H54 (cell line): ENCODE measurements at regions not wholly inside any gene's neighbourhood (a gene's known extent, or its start where the extent isn't known, plus 50 kb on each side); places are given as distances from the start of the nearest gene placed in this dataset.
A peak's percentile ranks its signal among the peaks of the same experiment; 100 is the strongest.
"Not testable (repeated sequence)": the region's sequence is repeated elsewhere in the genome, so short reads cannot be mapped to it uniquely, and the experiment has no call there.

ENCODE experiments used
- DNase-seq: peaks from one replicate; pipeline ENCODE4 v3.0.0; 2011; ENCODE audit warnings: low spot score, mixed read lengths; ENCODE audit not compliant: insufficient read length
- FAIRE-seq: peaks from 3 replicates; lab custom pipeline; 2011; peaks lifted over from hg19 to GRCh38; lab: Jason Lieb, UNC
- POLR2A ChIP-seq: IDR thresholded peaks from 2 replicates; pipeline ENCODE4 v1.6.1; 2011; ENCODE audit warnings: low read depth, mild to moderate bottlenecking, low read length

DNA sequence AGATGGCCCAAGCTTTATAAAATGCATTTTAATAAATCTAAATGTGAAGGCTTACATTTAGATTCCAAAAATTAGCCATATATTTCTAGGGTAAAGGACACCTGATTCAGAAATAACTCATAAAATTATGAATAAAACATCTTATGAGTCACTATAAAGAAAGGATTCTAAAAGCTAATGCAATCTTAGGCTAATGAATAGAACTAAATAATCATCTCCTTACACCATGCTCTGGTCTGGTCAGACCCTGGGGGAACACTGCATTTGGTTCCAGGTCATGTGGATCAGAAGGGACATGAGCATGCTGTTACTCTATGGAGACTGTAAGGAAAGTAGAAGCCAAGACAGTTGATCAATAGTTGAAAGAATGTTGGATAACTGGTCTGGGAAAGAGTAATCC, 370.4 kb downstream of the NDFIP2 start:
- DNase-seq (no peak), FAIRE-seq (no peak)
- TF ChIP-seq POLR2A = no peak

DNA sequence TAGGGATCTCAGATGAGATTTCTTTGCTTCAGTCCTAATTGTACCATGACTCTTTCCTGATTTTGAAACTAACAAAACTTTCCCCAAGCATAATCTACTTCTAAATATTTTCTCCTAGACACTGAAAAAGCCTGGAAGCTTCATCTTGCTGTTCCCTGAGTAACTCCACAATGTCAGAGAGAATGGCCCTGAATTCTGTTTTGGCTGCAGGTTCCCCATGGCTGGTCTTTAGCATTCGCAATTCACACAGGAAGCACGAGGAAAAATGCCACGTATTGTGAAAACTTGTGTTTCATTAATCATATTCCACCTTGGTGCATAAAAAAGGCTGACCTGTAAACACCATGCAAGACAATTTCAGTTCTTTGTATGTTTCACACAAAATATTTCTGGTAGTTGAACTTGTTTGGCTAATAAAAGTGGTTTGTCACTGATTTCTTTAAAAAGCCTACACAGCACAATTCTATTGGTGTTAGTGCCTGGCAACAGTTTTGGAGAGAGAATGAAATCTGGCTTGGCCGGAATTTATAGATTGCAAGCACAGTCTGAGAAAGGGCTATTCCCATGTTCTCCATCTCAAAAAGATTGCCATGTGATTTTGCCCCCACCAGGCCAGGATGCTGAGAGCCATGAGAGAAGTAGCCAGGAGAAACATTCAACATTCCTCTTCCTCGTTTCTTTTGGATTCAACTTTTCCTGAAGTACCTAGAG, 367.1 kb downstream of the NDFIP2 start:
- DNase-seq (no peak), FAIRE-seq (no peak)
- TF ChIP-seq POLR2A = no peak

DNA sequence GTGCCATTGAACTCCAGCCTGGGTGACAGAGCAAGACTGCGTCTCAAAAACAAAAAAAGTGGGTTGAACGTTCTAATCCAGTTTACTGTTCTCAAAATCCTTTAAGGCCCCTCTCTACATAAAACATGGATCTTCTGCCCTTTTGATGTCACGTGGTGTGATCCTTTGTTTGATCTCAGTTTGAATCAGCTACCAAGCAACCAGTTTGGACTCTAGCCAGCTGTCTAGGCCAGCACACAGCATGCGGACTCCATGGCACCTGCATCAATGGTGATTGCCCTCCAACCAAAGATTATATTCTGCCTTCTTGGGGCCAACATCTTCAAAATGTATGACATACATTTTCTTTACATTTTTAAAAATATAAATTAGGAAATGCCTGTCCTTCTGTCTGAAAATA, 365.4 kb downstream of the NDFIP2 start:
- FAIRE-seq = no peak
- no peak for DNase-seq
- no peak for TF ChIP-seq POLR2A

DNA sequence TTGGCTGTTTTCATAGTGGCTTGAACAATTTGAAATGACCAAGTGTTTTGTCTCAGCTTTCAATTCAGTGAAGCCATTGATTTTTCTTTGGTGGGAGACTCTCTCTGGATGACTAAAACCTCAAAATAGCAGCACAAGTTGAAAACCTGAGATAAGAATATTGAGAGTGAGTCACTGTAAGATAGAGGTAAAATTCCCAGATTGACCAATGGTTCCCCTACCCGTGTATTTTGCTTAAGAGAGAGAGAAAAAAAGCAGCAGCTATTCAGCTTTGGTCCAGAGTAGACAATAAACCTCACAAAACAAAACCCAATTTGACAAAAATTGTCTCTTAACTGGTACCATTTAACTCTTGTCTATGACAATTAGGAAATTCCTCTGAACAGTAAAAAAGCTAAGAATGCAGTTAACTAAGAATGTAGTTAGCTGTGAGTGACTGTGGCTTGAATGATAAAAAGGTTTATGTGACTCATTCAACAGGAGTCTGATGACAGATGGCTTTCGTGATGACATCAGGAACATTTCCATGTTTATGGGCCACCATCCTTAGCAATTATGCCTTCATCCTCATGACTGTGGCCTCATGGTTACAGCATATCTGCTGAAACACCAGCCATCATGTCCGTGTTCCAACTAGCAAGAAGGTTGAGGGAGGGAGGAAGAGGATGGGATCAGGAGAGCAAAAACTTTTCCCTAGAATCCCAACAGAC, 356.9 kb downstream of the NDFIP2 start:
- TF ChIP-seq POLR2A = no peak
- DNase-seq (peak; percentile 9), FAIRE-seq (peak; percentile 75)

DNA sequence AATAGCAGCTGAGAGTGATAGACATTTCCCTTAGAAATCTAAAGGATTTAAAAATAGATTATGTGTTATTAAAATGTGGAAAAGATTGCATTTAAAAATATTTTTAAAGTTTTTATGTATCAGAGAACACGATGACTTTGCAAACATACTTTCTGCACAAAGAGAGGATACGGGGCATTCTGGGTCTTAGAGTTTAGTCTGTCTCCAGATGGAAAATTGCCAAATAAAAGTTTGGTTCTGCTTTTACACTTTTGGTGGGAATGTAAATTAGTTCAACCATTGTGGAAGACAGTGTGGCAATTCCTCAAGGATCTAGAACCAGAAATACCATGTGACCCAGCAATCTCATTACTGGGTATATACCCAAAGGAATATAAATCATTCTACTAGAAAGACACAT, 355.2 kb downstream of the NDFIP2 start:
- DNase-seq, FAIRE-seq: not testable (repeated sequence)

DNA sequence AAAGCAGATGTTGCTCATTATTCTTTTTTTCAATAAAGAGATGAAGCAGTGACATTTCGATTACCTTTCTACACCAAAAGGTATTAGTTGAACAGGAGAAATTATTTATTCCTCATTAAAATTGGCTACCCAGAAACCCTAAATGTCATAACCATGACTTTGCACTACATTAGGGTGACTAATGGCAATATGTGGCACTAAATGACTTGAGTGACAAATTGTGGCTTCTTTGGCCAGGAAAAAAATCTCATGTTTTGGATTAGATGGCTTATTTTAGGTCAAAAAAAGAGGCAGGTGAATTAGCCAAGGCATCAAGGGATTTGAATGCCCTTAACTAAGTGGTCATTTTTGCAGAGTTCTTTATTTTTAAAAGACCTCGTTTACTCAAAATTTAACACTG, 353.9 kb downstream of the NDFIP2 start:
- FAIRE-seq (no peak), DNase-seq (no peak)
- TF ChIP-seq POLR2A = no peak

DNA sequence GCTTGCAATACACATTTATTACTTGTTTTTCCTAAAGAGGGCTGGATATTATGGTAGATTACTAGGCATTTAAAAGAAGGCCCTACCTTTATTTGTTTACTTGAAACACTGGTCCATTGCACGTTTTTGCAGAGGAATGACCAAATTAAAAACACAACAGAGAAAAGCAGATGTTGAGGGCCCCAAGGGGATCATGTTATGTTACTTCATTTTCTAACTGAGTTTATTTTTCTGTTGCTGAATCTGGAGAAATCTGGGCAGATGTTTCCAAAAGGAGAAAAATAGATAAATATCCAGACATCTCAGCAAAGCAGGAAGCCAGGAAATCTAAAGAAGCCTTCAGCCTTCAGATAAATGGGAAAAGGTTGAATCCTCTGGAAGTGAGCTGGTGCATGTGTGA, 353.0 kb downstream of the NDFIP2 start:
- FAIRE-seq = no peak
- TF ChIP-seq POLR2A = no peak
- no peak for DNase-seq

DNA sequence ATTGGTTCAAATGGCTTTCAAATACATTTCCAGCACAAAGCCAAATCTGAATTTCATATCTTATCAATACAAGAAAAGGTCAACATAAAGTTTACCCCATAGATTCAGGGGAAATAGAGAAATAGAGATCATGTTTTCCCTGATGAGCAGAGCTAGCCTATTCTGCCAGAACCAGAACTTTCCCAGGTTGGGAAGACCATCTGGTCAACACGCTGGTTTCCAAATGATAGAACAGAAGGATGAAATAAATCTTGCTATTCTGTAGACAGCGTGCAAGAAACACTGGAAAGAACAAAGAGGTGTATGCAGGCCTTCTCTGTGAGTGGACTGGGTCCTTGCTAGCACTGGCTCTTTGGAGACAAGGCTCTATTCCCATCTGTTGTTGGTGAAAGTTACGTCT, 350.6 kb downstream of the NDFIP2 start:
- FAIRE-seq (no peak), DNase-seq (no peak)
- TF ChIP-seq POLR2A = no peak

DNA sequence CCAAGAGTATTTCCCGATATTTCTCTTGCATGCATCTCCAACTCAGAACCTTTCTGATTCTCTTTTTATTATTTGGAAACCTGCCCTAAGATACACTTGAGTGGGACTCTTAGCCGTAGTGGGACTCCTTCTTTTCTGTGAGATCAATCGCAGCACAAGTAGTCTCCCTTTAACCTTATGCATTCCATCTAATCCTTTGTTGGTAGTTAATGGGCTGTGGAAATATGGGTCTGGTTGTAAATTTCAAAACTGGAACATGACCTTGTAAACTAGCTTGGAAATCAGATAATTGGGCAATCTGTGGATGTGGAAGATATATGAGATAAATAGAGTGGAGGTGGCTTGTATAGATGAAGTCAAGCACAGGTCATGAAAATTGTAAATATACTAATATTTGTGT, 350.0 kb downstream of the NDFIP2 start:
- no peak for FAIRE-seq
- TF ChIP-seq POLR2A = no peak

DNA sequence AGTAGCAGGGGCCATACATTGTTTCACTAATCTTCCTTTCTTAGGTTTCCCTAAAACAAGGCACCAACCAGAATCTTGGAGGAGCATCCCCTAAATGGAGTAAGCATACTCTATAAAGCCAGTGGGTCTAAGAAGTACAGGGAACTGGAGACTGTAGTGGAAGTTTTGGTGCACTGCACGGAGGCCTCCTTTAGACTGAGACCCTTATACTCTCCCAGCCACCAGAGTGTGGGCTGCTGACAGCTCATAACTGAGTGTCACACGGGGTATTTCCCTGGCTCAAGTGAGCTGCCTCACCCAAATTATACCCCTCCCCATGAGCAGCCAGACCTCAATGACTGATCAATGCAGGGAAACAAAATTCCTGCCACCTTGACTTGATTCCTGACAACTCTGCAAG, 349.5 kb downstream of the NDFIP2 start:
- TF ChIP-seq POLR2A = no peak
- DNase-seq (no peak), FAIRE-seq (no peak)

More for the DNA sequence above, 350.0 kb downstream of the NDFIP2 start:
- DNase-seq = no peak

DNA sequence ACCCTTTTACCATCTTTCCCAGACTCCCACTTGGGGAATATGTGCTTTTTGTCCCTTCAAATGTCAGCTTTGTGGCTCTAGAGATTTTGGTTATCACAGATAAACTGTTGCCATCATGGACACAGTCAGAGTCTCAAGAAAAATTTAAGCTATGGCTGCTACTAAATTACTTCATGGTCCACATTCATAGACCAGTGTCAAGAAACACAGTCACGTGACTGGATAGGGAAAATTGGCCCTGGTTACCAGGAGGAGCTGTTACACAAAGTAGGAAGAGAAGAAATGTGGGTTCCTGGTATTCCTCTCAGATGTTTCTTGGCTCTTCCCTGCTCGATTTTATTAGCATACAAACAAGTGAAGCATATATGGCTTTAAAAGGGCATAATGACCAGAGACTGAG, 348.9 kb downstream of the NDFIP2 start:
- no peak for DNase-seq
- TF ChIP-seq POLR2A = no peak
- FAIRE-seq = no peak

DNA sequence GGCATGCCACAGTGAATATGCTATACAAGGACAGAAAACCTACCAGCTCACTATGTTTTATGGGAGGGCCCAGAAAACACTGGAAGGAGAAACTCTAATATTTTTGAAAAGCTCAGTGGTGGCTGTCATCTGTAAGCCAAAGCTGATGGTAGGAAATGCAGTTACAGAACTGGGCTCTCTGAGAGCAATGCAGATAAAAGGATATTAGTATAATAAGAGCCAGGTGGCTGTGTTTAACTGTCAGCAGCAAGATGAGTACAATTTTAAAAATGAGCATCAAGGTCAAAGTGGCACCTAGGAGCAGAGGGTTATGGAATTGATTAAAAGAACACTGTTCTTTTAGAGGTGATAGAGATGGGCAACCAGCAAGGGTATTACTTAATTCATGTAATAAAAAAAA, 345.0 kb downstream of the NDFIP2 start:
- FAIRE-seq (no peak), DNase-seq (no peak)
- no peak for TF ChIP-seq POLR2A

DNA sequence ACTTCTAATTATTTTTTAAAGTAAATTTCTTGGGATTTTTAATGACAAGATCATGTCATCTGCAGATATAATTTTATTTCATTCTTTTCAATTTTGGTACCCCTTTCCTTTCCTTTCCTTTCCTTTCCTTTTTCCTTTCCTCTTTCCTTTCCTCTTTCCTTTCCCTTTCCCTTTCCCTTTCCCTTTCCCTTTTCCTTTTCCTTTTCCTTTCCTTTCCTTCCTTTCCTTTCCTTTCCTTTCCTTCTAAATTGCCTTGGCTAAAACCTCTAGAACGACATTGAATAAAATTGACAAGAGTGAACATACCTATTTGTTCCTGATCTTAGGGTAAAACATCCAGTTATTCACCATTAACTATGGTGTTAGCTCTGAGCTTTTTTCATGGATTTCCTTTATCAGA, 334.1 kb downstream of the NDFIP2 start:
- no peak for TF ChIP-seq POLR2A
- DNase-seq = no peak
- no peak for FAIRE-seq

DNA sequence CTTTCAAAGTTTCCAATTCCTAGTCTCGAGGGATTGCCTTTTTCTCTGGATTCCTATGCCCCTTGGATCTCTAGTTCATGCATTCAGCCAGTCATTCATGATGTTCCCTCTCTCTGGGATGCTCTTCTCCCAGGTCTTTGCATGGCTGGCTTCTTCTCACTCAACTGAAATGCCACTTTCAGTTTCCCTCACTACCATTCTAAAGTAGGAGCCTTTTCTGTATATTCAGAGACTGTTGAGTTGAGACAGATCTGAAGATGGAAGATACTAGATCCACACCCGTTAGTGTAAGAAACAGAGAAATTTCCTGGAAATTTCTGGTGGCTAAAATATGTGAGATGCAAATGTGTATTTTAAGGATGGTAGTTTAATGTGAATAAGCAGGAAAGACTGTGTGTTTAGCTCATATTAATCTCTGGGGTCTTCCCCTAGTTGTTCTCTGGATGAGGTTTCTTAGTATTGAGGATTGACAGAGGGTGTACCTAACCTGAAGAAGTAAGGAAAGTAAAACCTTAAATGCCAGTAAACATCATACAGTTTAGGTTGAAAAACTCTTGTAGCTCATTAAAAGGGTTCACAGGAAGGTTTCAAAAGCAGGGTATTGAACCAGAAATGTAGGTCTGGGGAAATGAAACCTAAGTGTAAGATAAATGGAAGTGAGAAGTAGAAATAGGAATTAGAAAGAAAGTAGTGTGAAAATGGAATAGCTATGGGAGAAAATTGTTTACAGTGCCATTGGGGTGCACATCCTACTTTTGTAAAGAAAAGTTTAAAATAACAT, 331.3 kb downstream of the NDFIP2 start:
- no peak for DNase-seq
- no peak for FAIRE-seq
- no peak for TF ChIP-seq POLR2A
